ENCODE measurements at regions not wholly inside any gene's neighbourhood (a gene's known extent, or its start where the extent isn't known, plus 50 kb on each side); places are given as distances from the start of the nearest gene placed in this dataset.
A peak's percentile ranks its signal among the peaks of the same experiment; 100 is the strongest.

DNA sequence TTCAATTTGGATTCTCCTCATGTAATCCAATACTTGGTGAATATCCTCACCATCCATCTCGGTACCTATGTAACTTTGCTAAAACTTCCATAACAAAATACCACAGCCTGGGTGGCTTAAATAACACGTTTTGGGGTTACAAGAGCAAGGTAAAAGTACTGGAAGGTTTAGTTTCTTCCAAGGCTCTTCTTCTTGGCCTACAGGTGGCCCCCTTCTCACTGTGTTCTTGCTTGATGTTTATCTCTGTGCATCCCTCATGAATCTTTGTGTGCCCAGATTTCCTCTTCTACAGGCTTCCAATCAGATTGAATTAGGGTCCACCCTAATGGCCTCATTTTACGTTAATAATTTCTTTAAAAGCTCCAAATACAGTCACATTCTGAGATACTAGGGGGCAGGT is 163.3 kb upstream of the HCRTR2 start:
- TF ChIP-seq, protein P1, sequence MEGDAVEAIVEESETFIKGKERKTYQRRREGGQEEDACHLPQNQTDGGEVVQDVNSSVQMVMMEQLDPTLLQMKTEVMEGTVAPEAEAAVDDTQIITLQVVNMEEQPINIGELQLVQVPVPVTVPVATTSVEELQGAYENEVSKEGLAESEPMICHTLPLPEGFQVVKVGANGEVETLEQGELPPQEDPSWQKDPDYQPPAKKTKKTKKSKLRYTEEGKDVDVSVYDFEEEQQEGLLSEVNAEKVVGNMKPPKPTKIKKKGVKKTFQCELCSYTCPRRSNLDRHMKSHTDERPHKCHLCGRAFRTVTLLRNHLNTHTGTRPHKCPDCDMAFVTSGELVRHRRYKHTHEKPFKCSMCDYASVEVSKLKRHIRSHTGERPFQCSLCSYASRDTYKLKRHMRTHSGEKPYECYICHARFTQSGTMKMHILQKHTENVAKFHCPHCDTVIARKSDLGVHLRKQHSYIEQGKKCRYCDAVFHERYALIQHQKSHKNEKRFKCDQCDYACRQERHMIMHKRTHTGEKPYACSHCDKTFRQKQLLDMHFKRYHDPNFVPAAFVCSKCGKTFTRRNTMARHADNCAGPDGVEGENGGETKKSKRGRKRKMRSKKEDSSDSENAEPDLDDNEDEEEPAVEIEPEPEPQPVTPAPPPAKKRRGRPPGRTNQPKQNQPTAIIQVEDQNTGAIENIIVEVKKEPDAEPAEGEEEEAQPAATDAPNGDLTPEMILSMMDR (conservative IDR thresholded peaks at IDR 0.05; ENCODE audit: low read depth, low read length): peak; percentile 25
- DNase-seq (ENCODE audit: low read depth): no peak
- no peak overlapping the region for H3K4me3 ChIP-seq (ENCODE audit: low read depth, low read length)

DNA sequence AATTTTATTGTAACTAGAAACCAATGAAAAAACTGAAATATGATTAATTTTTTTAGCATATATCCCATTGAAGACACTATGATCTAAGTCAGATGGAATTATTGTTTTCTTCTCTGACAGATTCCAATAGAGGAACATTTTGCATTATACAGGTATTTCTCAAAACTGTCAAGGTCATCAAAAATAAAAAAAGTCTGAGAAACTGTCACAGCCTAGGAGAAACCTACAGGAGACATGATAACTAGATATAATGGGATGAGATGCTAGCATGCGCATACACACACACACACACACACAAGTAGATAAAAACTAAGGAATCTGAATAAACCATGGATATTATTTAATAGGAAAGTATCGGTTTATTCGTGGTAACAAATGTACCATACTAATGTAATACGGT is 161.9 kb upstream of the HCRTR2 start:
- no peak for DNase-seq (ENCODE audit: low read depth)
- TF ChIP-seq, protein P1 (conservative IDR thresholded peaks at IDR 0.05; ENCODE audit: low read depth, low read length): no peak
- H3K4me3 ChIP-seq (ENCODE audit: low read depth, low read length): no peak overlapping the region

DNA sequence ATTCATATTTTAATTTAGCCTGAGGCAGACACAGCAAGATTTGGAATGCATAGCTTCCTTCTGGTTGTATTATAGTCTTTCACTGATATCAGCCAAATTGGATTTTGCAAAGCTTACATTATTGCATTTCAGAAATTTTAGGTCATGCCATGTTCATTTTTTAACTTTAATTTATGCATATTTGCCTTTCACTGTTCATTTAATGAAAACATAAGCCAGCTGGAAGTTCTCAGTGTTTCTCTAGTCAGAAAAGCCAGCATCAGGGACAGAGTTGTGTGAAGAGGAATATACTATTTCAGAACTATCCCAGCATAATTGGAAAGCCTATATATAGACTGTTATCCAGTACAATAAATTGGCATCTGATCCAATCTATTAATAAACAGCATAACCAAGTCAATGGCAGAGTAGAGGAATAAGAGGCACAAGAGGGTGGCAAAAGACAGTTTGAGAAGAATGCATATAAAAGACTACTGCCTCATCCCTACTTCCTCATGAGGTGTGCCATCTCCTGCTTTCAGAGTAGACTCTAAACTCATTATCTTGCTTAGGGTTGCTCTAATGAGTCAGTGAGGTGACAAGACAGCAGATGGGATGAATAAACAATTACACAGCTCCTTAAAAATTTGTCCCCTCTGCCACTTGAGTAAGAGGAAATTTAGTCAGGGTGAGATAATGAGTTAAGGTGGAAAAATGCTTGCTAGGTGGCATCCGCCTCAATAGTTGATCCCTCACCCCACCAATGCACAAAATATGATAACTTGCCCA is 159.8 kb upstream of the HCRTR2 start:
- TF ChIP-seq, protein P1 (conservative IDR thresholded peaks at IDR 0.05; ENCODE audit: low read depth, low read length): no peak
- no peak for DNase-seq (ENCODE audit: low read depth)
- H3K4me3 ChIP-seq (ENCODE audit: low read depth, low read length): no peak overlapping the region

DNA sequence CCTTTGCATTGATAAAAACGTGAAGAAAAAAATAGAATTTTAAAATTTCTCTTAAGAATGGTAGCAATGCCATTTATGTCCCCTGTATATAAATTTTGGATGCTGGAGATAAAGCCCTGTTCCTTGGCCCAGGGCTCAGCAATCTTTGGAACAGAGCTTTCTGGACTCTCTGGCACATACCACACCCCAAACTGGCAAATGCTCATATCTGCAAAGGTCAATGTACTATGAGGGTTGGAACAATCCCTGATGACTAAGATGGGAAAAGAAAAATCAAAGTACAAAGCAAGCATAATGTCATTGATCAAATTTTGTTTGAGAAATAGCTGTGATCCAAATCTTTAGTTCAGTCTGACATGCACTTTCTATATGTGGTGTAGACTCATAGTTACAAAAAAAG is 158.1 kb upstream of the HCRTR2 start:
- H3K4me3 ChIP-seq (ENCODE audit: low read depth, low read length): no peak overlapping the region
- TF ChIP-seq, protein P1 (conservative IDR thresholded peaks at IDR 0.05; ENCODE audit: low read depth, low read length): no peak
- no peak for DNase-seq (ENCODE audit: low read depth)

DNA sequence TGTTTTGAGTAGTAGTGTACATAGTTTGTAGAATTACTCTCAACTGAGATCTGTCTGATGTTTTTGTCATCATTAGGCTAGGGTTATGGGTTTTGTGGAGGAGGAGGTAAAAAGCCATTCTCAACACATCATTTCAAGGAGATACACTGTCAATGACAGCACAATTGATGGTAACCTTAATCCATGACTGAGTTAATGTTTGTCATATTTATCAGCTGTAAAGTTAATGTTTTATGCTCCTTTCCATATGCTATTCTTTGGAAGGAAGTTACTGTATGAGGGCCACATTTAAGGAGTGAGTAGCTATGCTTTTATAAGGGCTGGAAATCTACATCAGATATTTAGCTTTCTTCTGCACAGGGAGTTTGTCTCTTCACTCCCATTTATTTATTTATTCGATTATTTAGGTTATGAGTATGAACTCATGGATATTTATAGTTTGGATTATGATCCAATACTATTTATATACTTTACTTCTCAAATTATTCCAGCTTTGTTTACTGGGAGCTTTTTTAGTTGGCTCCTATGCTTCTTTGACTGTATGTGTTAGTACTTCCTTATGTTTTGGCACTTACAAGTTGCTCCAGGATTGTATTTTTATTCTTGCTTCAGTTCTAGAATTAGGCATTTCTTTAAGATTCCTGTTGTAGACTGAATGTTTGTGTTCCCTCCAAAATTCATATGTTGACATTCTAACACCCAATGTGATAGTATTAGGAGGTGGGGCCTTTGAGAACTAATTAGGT is 156.6 kb upstream of the HCRTR2 start:
- no peak overlapping the region for H3K4me3 ChIP-seq (ENCODE audit: low read depth, low read length)
- TF ChIP-seq, protein P1 (conservative IDR thresholded peaks at IDR 0.05; ENCODE audit: low read depth, low read length): no peak
- DNase-seq (ENCODE audit: low read depth): no peak

DNA sequence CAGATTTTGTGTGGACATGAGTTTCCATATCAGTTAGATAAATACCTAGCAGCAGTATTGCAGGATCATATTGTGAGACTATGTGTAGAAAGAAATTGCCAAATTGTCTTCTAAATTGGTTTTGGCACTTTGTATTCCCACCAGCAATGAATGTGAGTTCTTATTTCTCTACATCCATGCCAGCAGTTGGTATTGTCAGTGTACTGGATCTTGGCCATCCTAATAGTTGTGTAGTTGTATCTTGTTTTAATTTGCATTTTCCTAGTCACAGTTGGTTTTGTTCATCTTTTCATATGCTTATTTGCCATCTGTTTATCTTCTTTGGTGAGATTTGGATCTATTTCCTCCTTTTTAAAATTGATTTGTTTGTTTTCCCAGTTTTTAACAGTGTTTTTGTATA is 154.7 kb upstream of the HCRTR2 start:
- TF ChIP-seq, protein P1 (conservative IDR thresholded peaks at IDR 0.05; ENCODE audit: low read depth, low read length): no peak
- H3K4me3 ChIP-seq (ENCODE audit: low read depth, low read length): no peak overlapping the region
- no peak for DNase-seq (ENCODE audit: low read depth)
